H1 (cell line): ENCODE measurements at regions not wholly inside any gene's neighbourhood (a gene's known extent, or its start where the extent isn't known, plus 50 kb on each side); places are given as distances from the start of the nearest gene placed in this dataset.

Experiments
- EP300 ChIP-seq, 2 experiments: IDR thresholded peaks; 1 replicate in 1 of 2; 2 replicates in 1 of 2; pipeline ENCODE4 v1.6.1; 2011 to 2012; ENCODE audit warnings: low read depth in 2 of 2, low read length in 2 of 2, mild to moderate bottlenecking in 2 of 2, borderline replicate concordance in 1 of 2, inconsistent platforms in 1 of 2, moderate library complexity in 1 of 2
- EZH2 ChIP-seq: fragments of 200-600 bp; sonication (generic); IDR thresholded peaks from 2 replicates; pipeline ENCODE4 v1.7.1; 2012; ENCODE audit warnings: low read depth, mild to moderate bottlenecking, moderate library complexity, low read length, inconsistent platforms; ENCODE audit not compliant: severe bottlenecking
- NRF1 ChIP-seq: IDR thresholded peaks from 2 replicates; pipeline ENCODE4 v1.6.1; 2011; ENCODE audit warnings: mild to moderate bottlenecking, low read depth, low read length, improper control_type of control experiment

- TF ChIP-seq EZH2 (no peak), NRF1 (no peak), EP300 (IDR thresholded peaks at IDR 0.05; ENCODE audit: borderline replicate concordance in 1 of 2, low read depth in 2 of 2, low read length in 2 of 2) (no peak)
Measured at GRCh38 chr18:77376733-77377094, 127.1 kb downstream of the GALR1 start (continued).
